K562 (cell line): ENCODE measurements at regions not wholly inside any gene's neighbourhood (a gene's known extent, or its start where the extent isn't known, plus 50 kb on each side); places are given as distances from the start of the nearest gene placed in this dataset.

Experiments
- BHLHE40 ChIP-seq: IDR thresholded peaks from 2 replicates; pipeline ENCODE4 v1.6.1; 2011; ENCODE audit warnings: low read length, improper control_type of control experiment
- ILK ChIP-seq: fragments of 450-650 bp; IDR thresholded peaks from 2 replicates; pipeline ENCODE4 v1.6.1; 2016; ENCODE audit warnings: missing genetic modification characterization, low read depth, mild to moderate bottlenecking, missing compliant biosample characterization, moderate library complexity, borderline replicate concordance
- POU5F1 ChIP-seq: fragments of 150-350 bp; IDR thresholded peaks from 2 replicates; pipeline ENCODE4 v1.6.1; 2014; ENCODE audit warnings: borderline replicate concordance, low read length, low read depth, mild to moderate bottlenecking; ENCODE audit not compliant: partially characterized antibody
- SUPT5H ChIP-seq: fragments of 450-650 bp; IDR thresholded peaks from 2 replicates; pipeline ENCODE4 v1.6.1; 2016
- TEAD4 ChIP-seq, 2 experiments: sonication (generic) in 1 of 2; formaldehyde crosslinking in 1 of 2; IDR thresholded peaks; 2 replicates each; pipeline versions ENCODE4 v1.6.1 to v1.8.0; 2012 to 2022; ENCODE audit warnings: borderline replicate concordance in 1 of 2, inconsistent platforms in 1 of 2, low read length in 1 of 2, mild to moderate bottlenecking in 1 of 2, missing genetic modification reagents in 1 of 2
- TF ChIP-seq, protein P1 (sequence below): fragments of 200-600 bp; sonication (generic); IDR thresholded peaks from one replicate; pipeline ENCODE4 v1.6.1; 2012; ENCODE audit warnings: mild to moderate bottlenecking, low read depth, low read length, inconsistent platforms
- TF ChIP-seq, protein P2 (sequence below): IDR thresholded peaks from 2 replicates; pipeline ENCODE4 v1.6.1; 2011; ENCODE audit not compliant: insufficient read length; ENCODE audit errors: extremely low read depth

DNA sequence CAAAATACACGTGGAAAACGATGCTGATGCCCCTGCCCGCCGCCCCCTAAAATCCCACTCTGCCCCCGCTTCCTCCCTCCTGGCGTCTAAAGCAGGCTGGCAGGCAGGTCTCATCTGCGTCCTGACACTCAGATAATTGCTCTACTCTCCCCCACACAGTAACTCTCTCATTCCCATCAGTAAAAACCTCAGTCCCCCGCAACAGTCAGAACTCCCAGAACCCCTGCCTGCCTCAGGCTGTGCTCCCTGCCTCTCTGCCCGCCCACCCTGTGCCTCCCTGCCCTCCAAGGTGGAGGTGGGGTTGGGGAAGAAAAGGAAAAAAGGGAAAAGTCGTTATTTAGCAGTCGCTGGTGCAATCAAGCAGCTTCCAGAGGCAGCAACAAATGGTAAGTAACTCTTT lies 473.7 kb downstream of the EFNB2 start (continued):
- TF ChIP-seq SUPT5H (no peak), BHLHE40 (no peak), TEAD4 (IDR thresholded peaks at IDR 0.05; ENCODE audit: low read length) (no peak), TEAD4 (CRISPR knock-in tag; IDR thresholded peaks at IDR 0.05; ENCODE audit: borderline replicate concordance) (no peak), POU5F1 (no peak), ILK (tag) (no peak)
- TF ChIP-seq, protein P1, sequence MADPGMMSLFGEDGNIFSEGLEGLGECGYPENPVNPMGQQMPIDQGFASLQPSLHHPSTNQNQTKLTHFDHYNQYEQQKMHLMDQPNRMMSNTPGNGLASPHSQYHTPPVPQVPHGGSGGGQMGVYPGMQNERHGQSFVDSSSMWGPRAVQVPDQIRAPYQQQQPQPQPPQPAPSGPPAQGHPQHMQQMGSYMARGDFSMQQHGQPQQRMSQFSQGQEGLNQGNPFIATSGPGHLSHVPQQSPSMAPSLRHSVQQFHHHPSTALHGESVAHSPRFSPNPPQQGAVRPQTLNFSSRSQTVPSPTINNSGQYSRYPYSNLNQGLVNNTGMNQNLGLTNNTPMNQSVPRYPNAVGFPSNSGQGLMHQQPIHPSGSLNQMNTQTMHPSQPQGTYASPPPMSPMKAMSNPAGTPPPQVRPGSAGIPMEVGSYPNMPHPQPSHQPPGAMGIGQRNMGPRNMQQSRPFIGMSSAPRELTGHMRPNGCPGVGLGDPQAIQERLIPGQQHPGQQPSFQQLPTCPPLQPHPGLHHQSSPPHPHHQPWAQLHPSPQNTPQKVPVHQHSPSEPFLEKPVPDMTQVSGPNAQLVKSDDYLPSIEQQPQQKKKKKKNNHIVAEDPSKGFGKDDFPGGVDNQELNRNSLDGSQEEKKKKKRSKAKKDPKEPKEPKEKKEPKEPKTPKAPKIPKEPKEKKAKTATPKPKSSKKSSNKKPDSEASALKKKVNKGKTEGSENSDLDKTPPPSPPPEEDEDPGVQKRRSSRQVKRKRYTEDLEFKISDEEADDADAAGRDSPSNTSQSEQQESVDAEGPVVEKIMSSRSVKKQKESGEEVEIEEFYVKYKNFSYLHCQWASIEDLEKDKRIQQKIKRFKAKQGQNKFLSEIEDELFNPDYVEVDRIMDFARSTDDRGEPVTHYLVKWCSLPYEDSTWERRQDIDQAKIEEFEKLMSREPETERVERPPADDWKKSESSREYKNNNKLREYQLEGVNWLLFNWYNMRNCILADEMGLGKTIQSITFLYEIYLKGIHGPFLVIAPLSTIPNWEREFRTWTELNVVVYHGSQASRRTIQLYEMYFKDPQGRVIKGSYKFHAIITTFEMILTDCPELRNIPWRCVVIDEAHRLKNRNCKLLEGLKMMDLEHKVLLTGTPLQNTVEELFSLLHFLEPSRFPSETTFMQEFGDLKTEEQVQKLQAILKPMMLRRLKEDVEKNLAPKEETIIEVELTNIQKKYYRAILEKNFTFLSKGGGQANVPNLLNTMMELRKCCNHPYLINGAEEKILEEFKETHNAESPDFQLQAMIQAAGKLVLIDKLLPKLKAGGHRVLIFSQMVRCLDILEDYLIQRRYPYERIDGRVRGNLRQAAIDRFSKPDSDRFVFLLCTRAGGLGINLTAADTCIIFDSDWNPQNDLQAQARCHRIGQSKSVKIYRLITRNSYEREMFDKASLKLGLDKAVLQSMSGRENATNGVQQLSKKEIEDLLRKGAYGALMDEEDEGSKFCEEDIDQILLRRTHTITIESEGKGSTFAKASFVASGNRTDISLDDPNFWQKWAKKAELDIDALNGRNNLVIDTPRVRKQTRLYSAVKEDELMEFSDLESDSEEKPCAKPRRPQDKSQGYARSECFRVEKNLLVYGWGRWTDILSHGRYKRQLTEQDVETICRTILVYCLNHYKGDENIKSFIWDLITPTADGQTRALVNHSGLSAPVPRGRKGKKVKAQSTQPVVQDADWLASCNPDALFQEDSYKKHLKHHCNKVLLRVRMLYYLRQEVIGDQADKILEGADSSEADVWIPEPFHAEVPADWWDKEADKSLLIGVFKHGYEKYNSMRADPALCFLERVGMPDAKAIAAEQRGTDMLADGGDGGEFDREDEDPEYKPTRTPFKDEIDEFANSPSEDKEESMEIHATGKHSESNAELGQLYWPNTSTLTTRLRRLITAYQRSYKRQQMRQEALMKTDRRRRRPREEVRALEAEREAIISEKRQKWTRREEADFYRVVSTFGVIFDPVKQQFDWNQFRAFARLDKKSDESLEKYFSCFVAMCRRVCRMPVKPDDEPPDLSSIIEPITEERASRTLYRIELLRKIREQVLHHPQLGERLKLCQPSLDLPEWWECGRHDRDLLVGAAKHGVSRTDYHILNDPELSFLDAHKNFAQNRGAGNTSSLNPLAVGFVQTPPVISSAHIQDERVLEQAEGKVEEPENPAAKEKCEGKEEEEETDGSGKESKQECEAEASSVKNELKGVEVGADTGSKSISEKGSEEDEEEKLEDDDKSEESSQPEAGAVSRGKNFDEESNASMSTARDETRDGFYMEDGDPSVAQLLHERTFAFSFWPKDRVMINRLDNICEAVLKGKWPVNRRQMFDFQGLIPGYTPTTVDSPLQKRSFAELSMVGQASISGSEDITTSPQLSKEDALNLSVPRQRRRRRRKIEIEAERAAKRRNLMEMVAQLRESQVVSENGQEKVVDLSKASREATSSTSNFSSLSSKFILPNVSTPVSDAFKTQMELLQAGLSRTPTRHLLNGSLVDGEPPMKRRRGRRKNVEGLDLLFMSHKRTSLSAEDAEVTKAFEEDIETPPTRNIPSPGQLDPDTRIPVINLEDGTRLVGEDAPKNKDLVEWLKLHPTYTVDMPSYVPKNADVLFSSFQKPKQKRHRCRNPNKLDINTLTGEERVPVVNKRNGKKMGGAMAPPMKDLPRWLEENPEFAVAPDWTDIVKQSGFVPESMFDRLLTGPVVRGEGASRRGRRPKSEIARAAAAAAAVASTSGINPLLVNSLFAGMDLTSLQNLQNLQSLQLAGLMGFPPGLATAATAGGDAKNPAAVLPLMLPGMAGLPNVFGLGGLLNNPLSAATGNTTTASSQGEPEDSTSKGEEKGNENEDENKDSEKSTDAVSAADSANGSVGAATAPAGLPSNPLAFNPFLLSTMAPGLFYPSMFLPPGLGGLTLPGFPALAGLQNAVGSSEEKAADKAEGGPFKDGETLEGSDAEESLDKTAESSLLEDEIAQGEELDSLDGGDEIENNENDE: no peak
- TF ChIP-seq, protein P2, sequence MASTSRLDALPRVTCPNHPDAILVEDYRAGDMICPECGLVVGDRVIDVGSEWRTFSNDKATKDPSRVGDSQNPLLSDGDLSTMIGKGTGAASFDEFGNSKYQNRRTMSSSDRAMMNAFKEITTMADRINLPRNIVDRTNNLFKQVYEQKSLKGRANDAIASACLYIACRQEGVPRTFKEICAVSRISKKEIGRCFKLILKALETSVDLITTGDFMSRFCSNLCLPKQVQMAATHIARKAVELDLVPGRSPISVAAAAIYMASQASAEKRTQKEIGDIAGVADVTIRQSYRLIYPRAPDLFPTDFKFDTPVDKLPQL: no peak
